Vagina (tissue), 2 donors: ENCODE measurements at regions not wholly inside any gene's neighbourhood (a gene's known extent, or its start where the extent isn't known, plus 50 kb on each side); places are given as distances from the start of the nearest gene placed in this dataset.

Experiments
- DNase-seq, 2 donors: peaks; one replicate each; pipeline ENCODE4 v3.0.0-alpha.2; 2017; ENCODE audit errors: extremely low spot score in 2 of 2
- H3K27ac ChIP-seq: fragments of 200-600 bp; sonication (generic); one replicate; pipeline ENCODE4 v1.5.1; 2019
- H3K27me3 ChIP-seq: fragments of 200-600 bp; sonication (generic); one replicate; pipeline ENCODE4 v1.5.1; 2019
- H3K36me3 ChIP-seq, 2 donors: fragments of 200-600 bp; sonication (generic); one replicate each; pipeline ENCODE4 v1.5.1; 2017 to 2019
- H3K4me1 ChIP-seq: fragments of 200-600 bp; sonication (generic); one replicate; pipeline ENCODE4 v1.5.1; 2019
- H3K4me3 ChIP-seq, 2 donors: fragments of 200-600 bp; sonication (generic); 1 replicate in 1 of 2; 2 replicates in 1 of 2; pipeline ENCODE4 v1.5.1; 2016 to 2019
- H3K9me3 ChIP-seq: fragments of 200-600 bp; sonication (generic); one replicate; pipeline ENCODE4 v1.5.1; 2019
- POLR2A ChIP-seq, 2 donors: fragments of 450-650 bp; IDR thresholded peaks; one replicate each; pipeline ENCODE4 v1.6.1; 2017; ENCODE audit warnings: antibody characterized with exemption in 2 of 2, mild to moderate bottlenecking in 2 of 2, moderate library complexity in 2 of 2
- POLR2AphosphoS5 ChIP-seq, 2 donors: sonication (generic); formaldehyde crosslinking; IDR thresholded peaks; one replicate each; pipeline ENCODE4 v1.9.0; 2017; ENCODE audit warnings: antibody characterized with exemption in 2 of 2, mild to moderate bottlenecking in 2 of 2, low read depth in 1 of 2; ENCODE audit not compliant: insufficient read depth in 1 of 2
- intact Hi-C: fragments of 100-400 bp; cut with DNase I; formaldehyde crosslinking; loops from one replicate; pipeline ENCODE4 v1.15.1; 2023
- TF ChIP-seq, protein P1 (sequence below), 3 experiments: fragments of 450-650 bp in 2 of 3; fragments of 200-600 bp in 1 of 3; sonication (generic) in 1 of 3; IDR thresholded peaks; one replicate each; pipeline ENCODE4 v1.5.1; 2017 to 2019; ENCODE audit warnings: antibody characterized with exemption in 3 of 3, mild to moderate bottlenecking in 2 of 3, moderate library complexity in 2 of 3

DNA sequence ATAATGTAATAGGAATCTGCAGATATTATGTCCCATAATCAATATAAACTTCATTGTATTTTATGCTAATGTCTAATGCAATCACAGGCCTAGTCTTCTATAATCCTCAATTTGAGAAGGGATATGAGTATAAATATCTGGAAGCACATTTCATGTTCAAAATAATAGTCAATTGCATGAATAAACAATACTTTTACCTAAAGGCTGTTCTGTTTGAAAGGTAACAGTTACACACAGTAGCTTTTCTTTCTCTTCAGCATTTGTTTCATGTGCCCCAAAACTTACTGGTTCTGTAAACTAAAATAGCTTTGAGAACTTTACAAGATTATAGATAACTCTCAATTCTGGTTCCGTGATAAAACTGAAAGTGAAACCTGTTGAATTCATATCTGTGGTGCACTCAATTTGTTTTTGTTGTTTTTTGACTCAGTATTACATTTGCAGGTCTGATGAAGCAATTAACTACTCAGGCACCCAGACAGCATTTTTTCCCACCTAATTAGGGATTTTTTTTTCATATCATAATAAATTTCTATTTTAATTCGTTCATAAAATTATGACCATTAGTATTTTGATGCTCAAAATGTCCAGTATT, 1193.8 kb downstream of the SLITRK1 start:
- no peak for TF ChIP-seq POLR2A (IDR thresholded peaks at IDR 0.05)
- no peak for TF ChIP-seq POLR2AphosphoS5 (IDR thresholded peaks at IDR 0.05; ENCODE audit: insufficient read depth in 1 of 2, low read depth in 1 of 2)
- TF ChIP-seq, protein P1, sequence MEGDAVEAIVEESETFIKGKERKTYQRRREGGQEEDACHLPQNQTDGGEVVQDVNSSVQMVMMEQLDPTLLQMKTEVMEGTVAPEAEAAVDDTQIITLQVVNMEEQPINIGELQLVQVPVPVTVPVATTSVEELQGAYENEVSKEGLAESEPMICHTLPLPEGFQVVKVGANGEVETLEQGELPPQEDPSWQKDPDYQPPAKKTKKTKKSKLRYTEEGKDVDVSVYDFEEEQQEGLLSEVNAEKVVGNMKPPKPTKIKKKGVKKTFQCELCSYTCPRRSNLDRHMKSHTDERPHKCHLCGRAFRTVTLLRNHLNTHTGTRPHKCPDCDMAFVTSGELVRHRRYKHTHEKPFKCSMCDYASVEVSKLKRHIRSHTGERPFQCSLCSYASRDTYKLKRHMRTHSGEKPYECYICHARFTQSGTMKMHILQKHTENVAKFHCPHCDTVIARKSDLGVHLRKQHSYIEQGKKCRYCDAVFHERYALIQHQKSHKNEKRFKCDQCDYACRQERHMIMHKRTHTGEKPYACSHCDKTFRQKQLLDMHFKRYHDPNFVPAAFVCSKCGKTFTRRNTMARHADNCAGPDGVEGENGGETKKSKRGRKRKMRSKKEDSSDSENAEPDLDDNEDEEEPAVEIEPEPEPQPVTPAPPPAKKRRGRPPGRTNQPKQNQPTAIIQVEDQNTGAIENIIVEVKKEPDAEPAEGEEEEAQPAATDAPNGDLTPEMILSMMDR (IDR thresholded peaks at IDR 0.05) = no peak
- H3K9me3 ChIP-seq = no peaks in the 10 kb centered on the region
- H3K27ac ChIP-seq = no peak overlapping the region
- intact Hi-C loops = no loop called here
- peak overlapping the region; percentile 11 to 22 for H3K4me3 ChIP-seq
- no peaks in the 10 kb centered on the region for H3K27me3 ChIP-seq
- DNase-seq = no peak
- H3K4me1 ChIP-seq = peaks cover 5% of the 10 kb centered on the region
- no peaks in the 10 kb centered on the region for H3K36me3 ChIP-seq

DNA sequence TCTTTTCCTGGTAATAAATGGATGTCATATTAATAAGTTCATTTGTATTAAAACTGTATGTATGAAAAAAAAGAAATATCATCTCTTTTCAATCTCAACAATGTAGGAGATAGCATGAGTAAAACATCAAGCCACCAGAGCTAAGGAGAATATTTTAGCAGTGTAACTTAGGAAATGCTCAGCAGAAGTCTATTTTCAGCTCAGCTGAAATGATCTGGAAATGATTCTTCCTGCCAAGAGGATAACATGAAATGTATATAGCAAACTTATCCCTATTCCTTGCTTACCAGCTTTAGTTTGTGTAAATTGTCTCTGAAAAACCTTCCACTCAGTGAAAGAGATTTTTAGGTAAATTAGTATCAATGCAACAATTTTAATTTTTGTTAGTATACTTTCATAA, 1194.4 kb downstream of the SLITRK1 start:
- Histone ChIP-seq H3K9me3 (no peaks in the 10 kb centered on the region), H3K4me1 (peaks cover 5% of the 10 kb centered on the region), H3K27me3 (no peaks in the 10 kb centered on the region), H3K36me3 (no peaks in the 10 kb centered on the region), H3K4me3 (peak overlapping the region in 1 of 2 donors; percentile 22), H3K27ac (no peak overlapping the region)
- DNase-seq = no peak
- TF ChIP-seq POLR2A (IDR thresholded peaks at IDR 0.05) (no peak), POLR2AphosphoS5 (IDR thresholded peaks at IDR 0.05; ENCODE audit: insufficient read depth in 1 of 2, low read depth in 1 of 2) (no peak)
- TF ChIP-seq, protein P1 (IDR thresholded peaks at IDR 0.05) = no peak
- intact Hi-C loops = no loop called here

DNA sequence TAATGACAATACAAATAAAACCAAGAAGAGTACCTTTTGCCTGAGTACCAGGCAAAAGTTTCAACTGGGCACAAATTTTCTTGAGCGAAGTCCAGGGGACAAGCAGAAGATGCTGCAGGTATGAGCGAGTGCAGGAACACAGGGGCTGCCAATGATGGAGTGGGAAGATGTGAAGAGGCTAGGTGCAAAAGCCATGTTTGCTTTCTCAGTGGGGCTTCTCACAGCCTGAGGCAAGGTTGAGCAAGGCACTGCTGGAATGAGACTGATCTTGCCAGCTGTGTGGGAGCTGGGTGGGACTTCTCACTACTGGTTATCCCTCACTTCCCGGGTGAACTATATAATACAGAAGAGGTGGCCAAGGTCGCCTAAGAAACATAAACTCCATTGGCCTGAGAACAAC, 1200.7 kb downstream of the SLITRK1 start:
- Histone ChIP-seq H3K4me3 (no peak overlapping the region), H3K27me3 (no peaks in the 10 kb centered on the region), H3K27ac (no peak overlapping the region), H3K36me3 (no peaks in the 10 kb centered on the region), H3K9me3 (no peaks in the 10 kb centered on the region), H3K4me1 (no peaks in the 10 kb centered on the region)
- DNase-seq = no peak
- TF ChIP-seq POLR2A (IDR thresholded peaks at IDR 0.05) (no peak), POLR2AphosphoS5 (IDR thresholded peaks at IDR 0.05; ENCODE audit: insufficient read depth in 1 of 2, low read depth in 1 of 2) (no peak)
- TF ChIP-seq, protein P1 (IDR thresholded peaks at IDR 0.05) = no peak
- intact Hi-C loops = no loop called here

DNA sequence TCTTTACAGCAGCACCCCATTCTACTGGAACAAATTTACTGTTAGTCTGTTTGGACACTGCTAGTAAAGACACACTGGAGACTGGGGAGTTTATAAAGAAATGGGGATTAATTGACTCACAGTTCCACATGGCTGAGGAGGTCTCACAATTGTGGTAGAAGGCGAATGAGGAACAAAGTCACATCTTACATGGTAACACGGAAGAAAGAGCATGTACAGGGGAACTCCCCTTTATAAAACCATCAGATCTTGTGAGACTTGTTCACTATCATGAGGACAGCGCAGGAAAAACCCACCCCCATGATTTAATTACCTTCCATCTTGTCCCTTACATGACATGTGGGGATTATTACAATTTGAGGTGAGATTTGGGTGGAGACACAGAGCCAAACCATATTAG, 1204.2 kb downstream of the SLITRK1 start:
- no peaks in the 10 kb centered on the region for H3K27me3 ChIP-seq
- no peaks in the 10 kb centered on the region for H3K36me3 ChIP-seq
- no peaks in the 10 kb centered on the region for H3K9me3 ChIP-seq
- TF ChIP-seq POLR2A (IDR thresholded peaks at IDR 0.05) (no peak), POLR2AphosphoS5 (IDR thresholded peaks at IDR 0.05; ENCODE audit: insufficient read depth in 1 of 2, low read depth in 1 of 2) (no peak)
- TF ChIP-seq, protein P1 (IDR thresholded peaks at IDR 0.05) = no peak
- DNase-seq = no peak
- no peaks in the 10 kb centered on the region for H3K4me1 ChIP-seq
- no peak overlapping the region for H3K27ac ChIP-seq
- no peak overlapping the region for H3K4me3 ChIP-seq
- intact Hi-C loops = no loop called here

DNA sequence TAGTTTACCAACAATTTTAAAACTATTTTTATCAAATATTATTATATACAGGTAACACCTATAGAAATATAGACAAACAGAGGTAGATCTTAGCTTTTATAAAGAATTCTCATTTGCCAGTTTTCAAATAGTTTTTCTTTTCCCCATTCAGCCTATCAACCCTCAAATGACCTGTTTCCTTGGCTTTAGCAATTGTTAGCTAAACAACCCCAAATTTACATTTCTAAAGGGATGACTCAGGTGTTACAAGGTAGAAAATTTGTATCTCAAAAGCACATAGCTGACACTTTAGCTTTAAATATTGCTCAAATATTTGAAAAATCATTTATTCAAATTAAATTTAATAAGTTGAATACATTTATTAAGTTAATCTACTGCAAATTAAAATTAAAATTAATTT, 1207.2 kb downstream of the SLITRK1 start:
- no peak for DNase-seq
- intact Hi-C loops = no loop called here
- H3K9me3 ChIP-seq = no peaks in the 10 kb centered on the region
- no peaks in the 10 kb centered on the region for H3K27me3 ChIP-seq
- H3K36me3 ChIP-seq = no peaks in the 10 kb centered on the region
- no peak overlapping the region for H3K4me3 ChIP-seq
- no peaks in the 10 kb centered on the region for H3K4me1 ChIP-seq
- H3K27ac ChIP-seq = no peak overlapping the region
- TF ChIP-seq, protein P1 (IDR thresholded peaks at IDR 0.05) = no peak
- TF ChIP-seq POLR2A (IDR thresholded peaks at IDR 0.05) (no peak), POLR2AphosphoS5 (IDR thresholded peaks at IDR 0.05; ENCODE audit: insufficient read depth in 1 of 2, low read depth in 1 of 2) (no peak)
